Stimulated activated CD4-positive, alpha-beta T cell treated with anti-CD3 and anti-CD28 coated beads, Interleukin-15, amount 100 ng/mL, for 24 hours (primary cell): ENCODE measurements at regions not wholly inside any gene's neighbourhood (a gene's known extent, or its start where the extent isn't known, plus 50 kb on each side); places are given as distances from the start of the nearest gene placed in this dataset.

Experiments
- DNase-seq: peaks from one replicate; pipeline ENCODE4 v3.0.0-alpha.2; 2020

DNA sequence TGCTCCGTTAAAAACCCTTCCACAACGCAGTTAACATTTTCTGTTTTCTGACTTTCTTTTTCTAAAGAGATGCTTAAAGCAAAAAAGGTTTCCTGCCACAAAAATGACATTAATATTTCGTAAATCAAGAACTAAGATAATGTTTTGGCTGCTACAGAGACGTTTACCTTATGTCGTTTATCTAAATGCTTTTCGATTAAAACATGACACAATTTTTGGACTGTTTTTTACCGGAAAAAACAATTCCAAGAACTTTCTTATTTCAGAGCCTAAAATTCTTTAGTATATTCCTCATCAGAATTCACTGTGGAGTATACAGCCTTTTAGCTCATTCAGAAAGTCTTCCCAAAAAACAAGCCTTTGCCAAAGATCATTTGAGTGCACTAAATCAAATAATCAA is 278.0 kb upstream of the TCF4 start:
- DNase-seq = no peak

DNA sequence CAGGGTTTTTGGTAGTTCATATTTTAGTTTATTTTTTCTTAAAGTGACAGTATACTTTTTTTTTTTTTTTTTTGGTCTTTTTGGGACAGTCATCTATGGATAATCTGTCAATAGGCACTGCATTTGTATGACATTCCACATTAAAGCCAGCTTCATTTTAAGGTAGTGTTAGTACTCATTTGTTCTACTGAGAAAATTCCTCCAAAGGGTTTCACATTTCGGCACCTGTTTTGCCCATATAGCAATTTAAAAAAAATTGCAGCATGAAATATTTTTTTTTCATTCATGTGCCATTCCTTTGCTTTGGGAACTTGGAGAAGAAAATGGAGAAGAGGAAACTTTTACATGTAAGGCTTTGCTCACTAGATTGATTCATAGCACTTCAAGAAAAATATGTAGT is 276.3 kb upstream of the TCF4 start:
- no peak for DNase-seq

DNA sequence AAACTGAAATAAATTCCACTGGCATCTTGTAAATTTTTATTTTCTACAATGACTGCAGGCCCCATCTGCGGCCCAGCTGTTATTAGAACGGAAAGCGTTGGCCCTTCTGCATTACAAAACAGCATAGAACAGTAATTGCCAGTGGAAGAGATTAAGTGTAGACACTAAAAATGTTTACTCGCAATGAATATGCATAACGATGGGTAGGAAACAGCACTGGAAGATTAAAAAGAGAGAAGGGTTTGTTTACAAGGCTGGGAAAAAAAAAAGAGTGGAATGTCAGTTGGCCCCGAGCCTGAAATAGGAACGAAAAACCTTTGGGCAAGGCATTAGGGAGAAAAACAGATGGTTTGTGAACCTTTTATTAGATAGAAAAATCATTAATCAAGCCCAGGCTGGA is 275.9 kb upstream of the TCF4 start:
- no peak for DNase-seq

DNA sequence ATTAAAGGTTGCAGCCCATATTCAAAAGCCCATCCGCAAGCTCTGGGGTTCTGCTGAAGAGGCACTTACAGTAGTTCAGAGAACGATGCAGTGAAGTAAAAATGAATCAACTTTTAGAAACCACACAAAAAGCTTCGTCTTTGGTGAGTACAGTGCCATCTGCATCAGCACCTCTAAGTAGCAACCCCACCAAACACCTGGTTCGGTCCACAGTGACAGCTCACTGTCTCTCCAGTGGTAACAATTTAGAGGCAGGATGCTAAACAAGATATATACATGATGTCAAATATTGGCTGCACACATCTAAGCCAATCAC is 275.4 kb upstream of the TCF4 start:
- no peak for DNase-seq

DNA sequence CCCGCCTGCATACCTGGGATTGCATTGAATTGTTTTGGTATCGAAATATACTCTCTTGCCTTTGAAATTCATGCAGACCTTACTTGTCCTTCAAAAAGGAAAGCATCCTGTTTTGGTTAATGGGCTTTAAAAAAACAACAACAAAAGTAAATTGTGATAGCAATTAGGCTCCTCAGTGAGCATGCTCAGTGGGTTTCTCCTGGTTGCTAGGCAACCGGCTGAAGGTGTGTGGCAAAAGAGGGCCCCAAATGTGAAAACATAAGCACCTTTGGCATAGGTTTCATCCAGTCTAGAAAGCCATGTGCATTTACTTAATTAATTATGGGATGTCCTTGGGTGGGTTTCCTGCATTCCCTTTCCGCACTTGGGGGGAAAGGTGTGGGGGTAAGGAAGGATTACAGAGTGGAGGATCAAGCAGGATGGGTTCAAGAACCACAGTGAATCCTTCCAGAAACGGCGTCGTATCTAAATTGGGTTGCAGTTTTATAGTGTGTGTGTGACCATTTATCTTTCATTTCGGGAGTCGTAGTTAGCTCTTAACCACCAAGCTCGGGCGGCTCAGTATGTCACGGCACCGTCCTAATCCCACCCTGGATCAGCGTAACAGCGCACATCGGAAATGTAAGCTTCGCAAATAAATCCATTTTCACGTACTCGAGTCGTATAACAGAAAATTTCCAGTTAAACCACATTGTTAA is 274.9 kb upstream of the TCF4 start:
- DNase-seq = no peak

DNA sequence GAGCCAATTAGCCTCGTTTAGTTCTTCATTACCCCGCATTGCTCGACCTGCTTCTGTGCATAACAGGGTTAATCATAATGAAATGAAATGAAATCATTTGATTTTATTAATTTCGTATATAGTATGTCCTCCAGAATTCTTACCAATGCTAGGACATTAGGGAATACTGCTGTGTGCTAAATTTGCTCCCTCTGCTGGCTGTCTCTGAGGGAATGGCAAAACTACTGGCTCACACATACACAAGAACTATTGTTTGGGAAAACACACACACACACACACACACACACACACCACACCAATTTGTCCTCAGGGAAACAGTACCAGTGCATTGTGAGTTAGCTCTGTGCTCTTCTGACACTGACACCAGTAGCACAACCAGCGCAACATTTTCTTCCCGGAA is 273.3 kb upstream of the TCF4 start:
- no peak for DNase-seq

DNA sequence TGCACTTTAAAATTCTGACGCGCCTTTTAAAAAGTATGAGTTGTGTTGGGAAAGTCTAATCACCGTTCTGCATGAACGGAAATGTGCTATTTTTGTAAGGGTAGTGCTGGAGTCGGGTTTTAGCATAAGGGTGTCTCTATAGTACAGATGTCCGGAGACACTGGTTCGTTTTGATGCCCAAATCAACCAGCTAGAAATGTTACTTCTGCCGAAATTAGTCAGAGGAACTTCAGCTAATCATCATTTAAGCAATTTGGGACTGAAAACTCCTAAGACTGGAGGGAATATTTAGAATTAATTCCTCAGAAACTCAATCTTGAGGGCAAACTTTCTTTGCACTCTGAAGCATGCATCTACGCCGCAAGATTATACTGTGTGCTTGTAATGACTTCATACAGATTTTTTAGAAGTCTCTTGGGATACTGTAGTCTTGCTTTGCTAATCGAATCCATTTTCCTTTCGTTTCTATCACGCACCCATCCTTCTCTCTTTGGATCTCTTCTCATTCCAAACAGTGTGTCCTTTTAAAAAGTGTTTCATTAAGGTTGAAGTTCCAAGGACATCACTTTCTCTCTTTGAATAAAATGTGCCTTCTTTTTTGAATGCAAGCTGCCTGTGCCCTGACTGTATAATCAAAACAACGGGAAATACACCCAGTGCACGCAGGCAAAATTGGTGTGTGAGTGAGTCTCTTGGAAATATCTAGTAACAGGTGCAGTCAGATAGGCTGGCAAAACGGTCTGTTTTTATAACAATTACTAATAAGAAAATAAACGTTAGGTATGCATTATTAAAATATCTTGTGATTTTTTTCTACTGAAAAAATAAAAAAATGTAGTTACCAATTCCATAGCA is 270.9 kb upstream of the TCF4 start:
- DNase-seq = no peak

DNA sequence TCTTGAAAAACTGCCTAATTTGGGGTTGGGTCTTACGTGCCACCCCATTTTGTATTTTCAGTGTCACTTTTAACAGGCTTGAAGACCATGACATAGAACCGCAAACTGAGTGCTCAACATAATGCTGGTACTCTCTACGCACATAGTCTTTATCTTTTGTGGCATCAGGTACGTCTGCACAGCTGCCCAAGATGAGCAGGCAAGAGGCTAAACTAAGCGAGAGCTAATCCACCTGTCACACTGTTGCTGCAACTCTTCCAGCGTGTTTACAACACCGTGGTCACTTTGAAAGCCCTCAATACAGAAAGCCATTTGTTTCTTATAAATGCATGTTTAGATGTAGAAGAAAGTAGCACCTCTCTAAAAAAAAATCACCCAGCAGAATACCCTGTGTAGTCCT is 270.0 kb upstream of the TCF4 start:
- DNase-seq = no peak

DNA sequence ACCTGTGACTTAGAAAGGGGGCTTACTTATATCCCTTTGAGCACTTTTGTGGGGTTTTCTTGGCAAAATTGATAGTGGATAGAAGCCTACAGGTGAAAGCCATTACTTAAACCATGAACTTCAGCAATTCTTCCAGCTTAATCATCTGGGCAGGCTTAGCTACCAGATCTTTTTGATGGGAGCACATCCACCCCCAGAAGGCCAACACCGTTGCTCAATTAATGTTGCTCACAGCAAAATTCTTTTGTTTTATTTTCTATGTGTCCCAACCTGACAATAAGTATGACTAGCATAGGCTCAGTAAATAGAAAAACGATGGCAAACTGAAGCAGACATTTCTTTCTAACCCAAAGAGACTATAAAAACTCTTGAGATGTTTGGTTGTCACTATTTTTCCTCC is 269.4 kb upstream of the TCF4 start:
- DNase-seq = no peak

DNA sequence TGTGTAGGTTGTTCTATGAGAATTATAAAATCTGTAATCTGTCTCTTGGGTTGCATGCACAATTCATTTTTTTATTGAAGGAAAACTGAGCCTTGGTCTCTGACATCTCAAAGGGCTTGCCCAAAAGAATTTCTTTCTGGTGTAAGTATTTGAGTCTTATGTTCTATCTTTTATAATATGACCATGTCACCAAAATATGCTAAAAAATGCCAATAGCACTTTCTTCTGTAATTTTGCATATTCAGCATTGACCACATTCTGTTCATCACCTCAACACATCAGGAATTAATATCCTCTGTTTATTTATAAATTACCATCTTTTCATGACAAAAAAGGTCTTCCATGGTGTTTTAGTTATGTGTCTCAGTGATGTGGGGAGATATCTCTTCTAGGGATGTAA is 268.7 kb upstream of the TCF4 start:
- no peak for DNase-seq

DNA sequence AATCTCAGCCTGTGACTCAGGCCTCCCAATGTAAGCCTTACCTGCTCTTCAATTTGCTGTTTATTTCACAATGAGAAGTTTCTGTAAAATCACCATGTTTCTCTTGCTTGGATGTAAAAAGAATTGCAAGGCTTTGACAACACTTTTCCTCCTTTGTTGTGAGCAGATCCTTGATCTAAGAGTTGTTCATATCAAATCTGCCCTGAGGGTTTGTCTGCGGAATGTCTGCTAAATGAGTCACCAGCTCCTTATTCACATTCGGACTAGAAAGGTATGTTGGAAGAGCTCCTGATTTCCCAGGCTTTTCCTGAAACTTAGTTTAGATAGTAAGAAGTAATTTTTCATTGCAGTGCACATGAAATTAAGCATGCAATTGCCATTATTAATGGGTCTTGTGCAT is 268.2 kb upstream of the TCF4 start:
- no peak for DNase-seq

DNA sequence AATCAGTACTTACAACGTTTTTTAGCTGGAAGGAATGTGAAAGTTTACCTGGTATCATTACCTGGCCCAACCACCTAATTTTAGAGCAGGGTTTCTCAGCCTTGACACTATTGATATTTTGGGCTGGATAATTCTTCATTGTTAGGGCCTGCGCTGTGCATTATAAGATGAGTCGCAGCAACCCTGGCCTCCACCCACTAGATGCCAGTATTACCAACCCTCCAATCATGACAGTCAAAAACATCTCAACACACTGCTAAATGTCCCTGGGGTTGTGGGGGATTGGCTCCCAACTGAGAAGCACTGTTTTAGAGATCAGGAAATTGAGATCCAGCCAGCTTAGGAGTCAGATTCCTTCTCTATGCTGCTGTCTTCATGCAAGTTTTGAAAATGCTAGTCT is 265.3 kb upstream of the TCF4 start:
- DNase-seq = no peak

DNA sequence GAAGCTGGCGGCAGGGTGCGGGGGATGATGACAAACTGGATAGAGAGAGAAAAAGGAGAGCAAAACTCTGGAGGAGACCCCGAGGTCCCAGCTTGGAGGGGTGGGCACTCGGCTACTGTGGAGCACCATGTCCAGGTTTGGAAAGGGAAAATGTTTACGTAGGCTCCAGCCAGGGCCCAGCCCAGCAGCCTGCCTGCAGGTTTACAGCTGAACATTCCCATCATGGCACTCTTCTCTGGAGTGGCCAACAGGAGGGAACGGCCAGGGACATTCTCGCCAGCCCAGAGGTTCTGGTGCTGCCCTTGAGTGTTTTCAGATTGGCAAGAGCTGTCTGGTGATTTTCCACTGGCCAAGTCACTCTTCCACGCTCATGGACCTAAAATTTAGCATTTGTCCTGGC is 262.9 kb upstream of the TCF4 start:
- DNase-seq = no peak

DNA sequence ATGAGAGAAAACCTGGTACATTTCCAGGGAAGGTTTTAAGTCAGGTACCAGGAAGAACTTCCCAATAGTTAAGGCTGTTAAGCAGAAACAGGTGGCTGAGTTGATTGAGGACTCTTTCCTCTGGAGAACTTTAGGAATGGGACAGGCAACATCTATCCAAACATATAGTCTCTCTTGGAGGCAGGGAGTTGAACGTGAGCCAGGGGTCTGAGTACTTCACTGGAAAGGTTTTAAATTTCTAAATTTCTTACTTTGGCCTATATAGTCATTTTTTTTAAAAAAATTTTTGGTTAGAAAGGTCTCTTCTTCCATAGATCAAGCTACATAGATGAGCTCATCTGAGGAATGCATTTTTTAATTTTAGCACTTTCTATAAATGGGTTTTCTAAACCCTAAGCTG is 261.4 kb upstream of the TCF4 start:
- no peak for DNase-seq

DNA sequence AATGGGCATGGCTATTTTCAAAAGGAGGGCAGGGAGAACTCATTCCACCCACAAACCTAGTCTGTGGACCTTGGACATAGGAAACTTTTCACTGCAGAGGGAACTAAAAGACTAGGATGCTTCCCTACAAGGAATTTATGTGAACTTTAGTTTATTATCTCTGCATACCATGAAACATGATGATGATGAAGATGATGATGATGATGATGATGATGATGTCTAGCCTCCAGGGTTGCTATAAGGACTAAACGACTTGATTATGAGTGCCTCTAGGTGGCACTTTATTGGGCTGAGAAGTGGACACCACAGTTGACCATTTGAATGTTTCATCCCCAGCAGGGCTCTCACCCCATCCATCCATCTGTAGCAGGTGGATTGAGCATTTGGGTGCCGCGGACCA is 260.0 kb upstream of the TCF4 start:
- DNase-seq = no peak

DNA sequence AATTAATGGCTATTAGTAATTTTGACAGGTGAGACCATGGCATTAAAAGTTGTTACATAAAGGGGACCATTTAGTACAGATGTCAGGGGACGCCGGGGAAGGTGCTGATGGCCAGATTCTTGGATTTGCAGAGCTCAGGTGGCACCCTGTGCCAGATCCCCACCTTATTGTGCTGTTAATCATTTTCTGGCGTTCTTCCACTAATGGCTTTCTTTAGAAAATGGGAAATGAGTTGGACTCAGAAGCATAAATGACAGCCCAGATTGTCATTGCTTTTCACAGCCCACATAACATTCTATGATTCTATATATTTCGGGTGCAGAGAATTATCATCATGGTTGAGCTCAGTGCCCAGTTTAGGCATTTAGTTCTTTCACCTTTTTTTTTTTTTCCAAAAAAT is 257.2 kb upstream of the TCF4 start:
- DNase-seq = no peak

DNA sequence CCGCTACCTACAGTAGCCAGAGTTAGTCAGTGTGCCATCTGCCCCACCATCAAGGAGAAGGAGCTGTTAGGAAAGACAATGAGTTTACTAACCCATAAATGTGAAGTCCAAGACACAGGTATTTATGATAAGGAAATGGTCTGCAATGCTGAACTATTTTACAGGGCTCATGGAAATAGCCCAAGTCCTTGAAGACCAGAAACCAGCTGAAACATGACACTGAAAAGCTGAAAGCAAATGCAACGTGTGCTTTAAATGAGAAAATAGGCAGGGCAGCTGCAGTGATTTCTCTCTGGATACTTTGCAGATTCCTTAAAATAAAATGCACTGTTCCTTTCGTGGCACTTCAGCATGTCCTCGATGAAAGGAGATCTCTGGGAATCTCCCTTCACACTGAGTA is 256.4 kb upstream of the TCF4 start:
- no peak for DNase-seq

DNA sequence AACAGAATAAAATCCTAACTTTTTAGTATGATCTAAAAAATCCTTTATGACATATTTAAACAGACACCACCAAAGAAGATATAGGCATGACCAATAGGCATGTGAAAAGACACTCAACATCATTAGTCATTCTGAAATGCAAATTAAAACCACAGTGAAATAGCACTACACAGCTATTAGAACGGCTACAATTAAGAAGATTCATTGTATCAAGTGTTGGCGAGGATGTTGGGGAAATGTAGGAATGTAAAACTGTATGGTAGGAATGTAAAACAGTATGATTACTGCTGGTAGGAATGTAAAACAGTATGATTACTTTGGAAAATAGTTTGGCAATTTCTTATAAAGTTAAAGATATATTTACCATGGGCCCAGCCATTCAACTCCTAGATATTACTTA is 253.3 kb upstream of the TCF4 start:
- DNase-seq = no peak

DNA sequence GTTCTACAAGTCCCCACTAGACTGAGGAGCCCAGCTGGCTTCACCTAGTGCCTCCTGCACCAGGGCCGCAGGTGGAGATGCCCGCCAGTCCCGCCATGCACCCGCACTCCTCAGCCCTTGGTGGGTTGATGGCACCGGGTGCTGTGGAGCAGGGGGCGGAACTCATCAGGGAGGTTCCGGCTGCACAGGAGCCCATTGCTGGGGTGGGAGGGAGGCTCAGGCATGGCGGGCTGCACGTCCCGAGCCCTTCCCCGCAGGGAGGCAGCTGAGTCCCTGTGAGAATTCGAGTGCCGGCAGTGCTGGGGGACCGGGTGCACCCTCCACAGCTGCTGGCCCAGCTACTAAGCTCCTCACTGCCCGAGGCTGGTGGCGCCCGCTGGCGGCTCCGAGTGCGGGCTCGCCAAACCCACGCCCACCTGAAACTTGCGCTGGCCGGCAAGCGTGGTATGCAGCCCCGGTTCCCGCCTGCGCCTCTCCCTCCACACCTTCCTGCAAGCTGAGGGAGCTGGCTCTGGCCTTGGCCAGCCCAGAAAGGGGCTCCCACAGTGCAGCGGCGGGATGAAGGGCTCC is 252.7 kb upstream of the TCF4 start:
- DNase-seq = no peak

DNA sequence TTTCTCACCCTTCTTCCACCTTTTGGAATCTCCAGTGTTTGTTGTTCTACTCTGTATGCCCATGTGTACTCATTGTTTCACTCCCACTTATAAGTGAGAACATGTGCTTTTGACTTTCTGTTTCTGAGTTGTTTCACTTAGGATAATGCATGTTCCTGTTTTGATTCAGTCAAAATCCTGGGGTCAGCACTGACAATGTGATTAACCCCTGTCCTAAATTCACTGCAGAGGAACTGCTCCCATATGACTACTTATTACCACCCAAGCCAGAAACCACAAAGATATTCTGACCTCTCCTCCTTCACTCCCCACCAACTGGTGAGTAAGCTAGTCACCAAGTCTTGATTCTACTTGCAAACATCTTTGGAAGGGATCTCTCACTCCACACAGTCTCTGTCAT is 251.4 kb upstream of the TCF4 start:
- no peak for DNase-seq

DNA sequence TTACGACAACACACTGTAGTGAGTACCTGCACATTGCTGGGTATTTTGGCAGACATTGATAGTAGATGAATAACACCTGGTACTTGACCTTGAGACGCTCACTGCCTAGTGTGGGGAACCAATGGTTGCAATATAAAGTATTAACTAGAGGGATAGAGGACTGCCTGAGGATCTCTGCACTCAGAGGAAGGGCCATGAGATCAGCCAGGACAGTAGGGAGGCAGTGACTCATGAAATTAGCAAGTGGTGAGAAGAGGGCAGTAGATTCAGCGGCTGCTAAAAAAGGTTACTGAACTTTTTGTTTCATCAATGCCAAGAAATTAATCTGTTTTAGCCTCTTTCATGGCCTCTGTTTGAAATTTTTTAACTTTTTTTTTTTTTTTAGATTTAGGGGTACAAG is 250.8 kb upstream of the TCF4 start:
- no peak for DNase-seq

DNA sequence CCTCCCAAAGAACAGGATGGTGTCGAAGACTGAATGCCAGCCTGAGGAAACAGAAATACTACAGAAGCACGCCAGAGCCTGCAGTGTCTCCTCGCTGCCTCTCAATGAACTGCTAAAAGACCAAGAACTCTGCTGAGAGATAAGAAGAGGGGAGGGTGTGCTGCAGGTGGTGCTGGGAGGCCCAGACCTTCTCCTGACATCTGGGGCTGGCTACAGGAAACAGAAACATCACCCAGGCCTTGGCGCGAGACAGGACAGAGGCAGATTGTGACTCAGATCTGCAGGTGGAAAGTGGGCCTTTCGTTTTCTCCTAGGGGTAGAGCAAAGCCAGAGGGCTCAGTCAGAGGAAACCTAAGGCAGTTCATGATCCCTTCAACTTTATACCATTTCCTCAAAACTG is 250.3 kb upstream of the TCF4 start:
- no peak for DNase-seq

DNA sequence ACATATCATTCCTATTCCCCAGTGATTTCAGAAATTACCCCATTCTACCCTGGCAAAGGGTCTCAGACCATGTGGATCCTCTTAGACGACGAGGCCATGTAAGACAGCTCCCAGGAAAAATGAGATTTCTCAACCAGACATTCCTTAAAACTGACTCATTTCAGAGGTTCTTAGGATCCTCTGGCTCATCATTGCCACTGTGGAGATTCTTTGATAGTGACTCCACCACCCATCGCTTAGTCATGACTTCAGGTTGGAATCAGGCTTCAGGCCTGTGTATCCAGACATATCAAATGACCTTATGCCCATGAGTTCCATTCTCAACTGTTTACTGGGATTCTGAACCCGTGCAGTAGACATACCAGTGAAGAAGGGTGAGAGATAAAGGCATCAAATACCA is 245.6 kb upstream of the TCF4 start:
- no peak for DNase-seq

DNA sequence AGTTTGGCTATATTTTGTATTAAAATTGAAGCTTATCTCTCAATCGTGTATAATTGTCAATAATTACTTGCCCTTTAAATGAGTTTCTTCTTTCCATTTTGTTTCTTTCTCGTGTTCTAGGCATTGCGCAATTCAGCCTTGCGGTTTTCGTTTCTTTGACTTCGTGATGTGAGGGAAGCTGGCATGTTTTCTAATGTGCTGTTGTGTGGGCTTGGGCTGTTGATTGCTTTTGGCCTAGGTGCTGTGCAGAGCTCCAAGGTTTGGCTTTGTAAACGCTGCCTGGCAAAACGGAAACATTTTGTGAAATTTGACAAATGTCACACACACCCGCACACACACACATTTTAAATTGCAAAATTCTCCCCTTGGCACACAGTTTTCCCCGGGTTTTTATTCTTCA is 242.6 kb upstream of the TCF4 start:
- DNase-seq = no peak

DNA sequence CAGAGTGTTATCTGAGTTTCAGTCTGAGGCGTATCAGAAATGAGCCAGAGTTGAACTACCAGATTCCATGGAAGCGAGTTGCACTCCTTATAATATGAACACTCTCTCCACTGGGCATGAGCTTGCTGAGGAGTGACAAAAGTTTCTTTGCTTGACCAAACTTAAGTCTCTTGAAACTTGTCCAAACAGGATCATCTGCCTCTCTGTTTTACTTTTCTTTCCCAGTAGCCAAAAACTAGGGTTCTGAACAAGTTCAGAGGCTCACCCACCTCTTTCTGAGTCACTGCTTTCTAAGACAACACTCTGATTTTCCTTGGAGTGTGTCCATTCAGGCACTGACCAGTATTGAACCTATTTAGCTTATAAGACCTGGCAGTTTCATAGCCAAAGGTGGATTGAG is 233.2 kb upstream of the TCF4 start:
- no peak for DNase-seq
